Activated gamma-delta T cell treated with Interleukin-2 at 50 U/mL for 16 hours (primary cell): ENCODE measurements at regions not wholly inside any gene's neighbourhood (a gene's known extent, or its start where the extent isn't known, plus 50 kb on each side); places are given as distances from the start of the nearest gene placed in this dataset.

Source experiments
- DNase-seq: peaks from one replicate; pipeline ENCODE4 v3.0.0-alpha.2; 2020

GRCh38 chr7:25906003-25906402 lies 246.0 kb upstream of the NFE2L3 start:
- no peak for DNase-seq

GRCh38 chr7:25906760-25907159 lies 245.2 kb upstream of the NFE2L3 start:
- no peak for DNase-seq

- no peak for DNase-seq
These were observed 244.8 kb upstream of the NFE2L3 start for GRCh38 chr7:25907214-25907613.

GRCh38 chr7:25907731-25908130 lies 244.3 kb upstream of the NFE2L3 start:
- DNase-seq = no peak

GRCh38 chr7:25908154-25908949 lies 243.6 kb upstream of the NFE2L3 start:
- DNase-seq = no peak

GRCh38 chr7:25911738-25912607 lies 240.0 kb upstream of the NFE2L3 start:
- DNase-seq = no peak

- no peak for DNase-seq
These were observed 238.3 kb upstream of the NFE2L3 start for GRCh38 chr7:25913598-25914224.

- no peak for DNase-seq
These were observed 233.3 kb upstream of the NFE2L3 start for GRCh38 chr7:25918731-25919130.

- no peak for DNase-seq
These were observed 229.7 kb upstream of the NFE2L3 start for GRCh38 chr7:25922296-25922695.

GRCh38 chr7:25923741-25924460 lies 228.1 kb upstream of the NFE2L3 start:
- DNase-seq = no peak

- no peak for DNase-seq
These were observed 226.0 kb upstream of the NFE2L3 start for GRCh38 chr7:25926009-25926408.

- no peak for DNase-seq
These were observed 225.5 kb upstream of the NFE2L3 start for GRCh38 chr7:25926451-25926850.

- DNase-seq = no peak
These were observed 224.9 kb upstream of the NFE2L3 start for GRCh38 chr7:25926891-25927625.

GRCh38 chr7:25927626-25927978 lies 224.4 kb upstream of the NFE2L3 start:
- no peak for DNase-seq

- no peak for DNase-seq
These were observed 223.3 kb upstream of the NFE2L3 start for GRCh38 chr7:25928549-25929330.

GRCh38 chr7:25929448-25929847 lies 222.6 kb upstream of the NFE2L3 start:
- no peak for DNase-seq

- DNase-seq = no peak
These were observed 221.4 kb upstream of the NFE2L3 start for GRCh38 chr7:25930492-25931048.

- DNase-seq = no peak
These were observed 220.8 kb upstream of the NFE2L3 start for GRCh38 chr7:25931156-25931555.

- DNase-seq = no peak
These were observed 218.1 kb upstream of the NFE2L3 start for GRCh38 chr7:25933921-25934320.

- DNase-seq = no peak
These were observed 211.7 kb upstream of the NFE2L3 start for GRCh38 chr7:25940086-25940906.
